ENCODE measurements at regions not wholly inside any gene's neighbourhood (a gene's known extent, or its start where the extent isn't known, plus 50 kb on each side); places are given as distances from the start of the nearest gene placed in this dataset.

DNA sequence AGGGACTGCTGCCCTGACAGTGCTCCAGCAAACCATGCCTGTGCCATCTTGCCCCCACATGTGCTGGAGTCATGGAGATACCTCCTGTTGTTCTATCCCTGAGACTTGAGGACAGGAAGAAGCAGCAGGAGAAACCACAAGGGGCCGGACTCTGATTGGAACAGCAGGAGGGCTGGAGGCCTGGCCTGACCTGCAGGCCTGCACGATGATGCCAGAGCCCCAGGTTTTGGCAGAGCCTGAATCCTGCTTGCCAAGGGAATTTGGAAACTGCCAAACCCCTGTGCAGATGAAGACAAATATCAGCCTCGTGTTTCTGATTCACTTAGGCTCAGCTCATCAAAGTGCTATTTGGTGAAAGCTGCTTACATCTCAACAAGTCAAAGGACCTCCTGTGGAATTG, 177.6 kb downstream of the MAFB start:
- DNase-seq (ENCODE audit: low read depth) = peak; percentile 93
- in situ Hi-C loops (cut with HindIII; ENCODE audit: low sequenced_read_pairs) = no loop called here
- no peak overlapping the region for H3K4me3 ChIP-seq (ENCODE audit: low read depth, low read length)

DNA sequence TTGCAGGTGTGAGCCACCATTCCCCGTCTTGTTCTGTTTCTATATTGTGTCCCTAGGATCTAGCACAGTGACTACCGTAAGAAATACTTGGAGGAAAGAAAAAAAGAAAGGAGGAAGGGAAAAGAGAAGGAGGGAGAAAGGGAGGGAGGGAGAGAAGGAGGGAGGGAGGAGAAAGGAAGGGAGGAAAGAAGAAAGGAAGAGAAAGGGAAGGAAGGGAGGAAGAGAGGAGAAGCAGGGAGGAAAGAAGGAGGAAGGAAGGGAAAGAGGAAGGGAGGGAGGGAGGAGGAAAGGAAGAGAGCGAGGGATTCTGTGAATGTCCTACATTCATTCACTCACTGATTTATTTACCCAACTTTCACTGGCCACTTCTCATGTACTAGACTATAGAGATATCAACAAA, 178.4 kb downstream of the MAFB start:
- TF ChIP-seq, protein P1, sequence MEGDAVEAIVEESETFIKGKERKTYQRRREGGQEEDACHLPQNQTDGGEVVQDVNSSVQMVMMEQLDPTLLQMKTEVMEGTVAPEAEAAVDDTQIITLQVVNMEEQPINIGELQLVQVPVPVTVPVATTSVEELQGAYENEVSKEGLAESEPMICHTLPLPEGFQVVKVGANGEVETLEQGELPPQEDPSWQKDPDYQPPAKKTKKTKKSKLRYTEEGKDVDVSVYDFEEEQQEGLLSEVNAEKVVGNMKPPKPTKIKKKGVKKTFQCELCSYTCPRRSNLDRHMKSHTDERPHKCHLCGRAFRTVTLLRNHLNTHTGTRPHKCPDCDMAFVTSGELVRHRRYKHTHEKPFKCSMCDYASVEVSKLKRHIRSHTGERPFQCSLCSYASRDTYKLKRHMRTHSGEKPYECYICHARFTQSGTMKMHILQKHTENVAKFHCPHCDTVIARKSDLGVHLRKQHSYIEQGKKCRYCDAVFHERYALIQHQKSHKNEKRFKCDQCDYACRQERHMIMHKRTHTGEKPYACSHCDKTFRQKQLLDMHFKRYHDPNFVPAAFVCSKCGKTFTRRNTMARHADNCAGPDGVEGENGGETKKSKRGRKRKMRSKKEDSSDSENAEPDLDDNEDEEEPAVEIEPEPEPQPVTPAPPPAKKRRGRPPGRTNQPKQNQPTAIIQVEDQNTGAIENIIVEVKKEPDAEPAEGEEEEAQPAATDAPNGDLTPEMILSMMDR (IDR thresholded peaks at IDR 0.05; ENCODE audit: low read depth, low read length, missing control alignments) = no peak
- H3K4me3 ChIP-seq (ENCODE audit: low read depth, low read length) = no peak overlapping the region
- DNase-seq (ENCODE audit: low read depth) = no peak
- in situ Hi-C loops (cut with HindIII; ENCODE audit: low sequenced_read_pairs) = no loop called here

More for the DNA sequence above, 177.6 kb downstream of the MAFB start:
- TF ChIP-seq, protein P1 (IDR thresholded peaks at IDR 0.05; ENCODE audit: low read depth, low read length, missing control alignments) = no peak

DNA sequence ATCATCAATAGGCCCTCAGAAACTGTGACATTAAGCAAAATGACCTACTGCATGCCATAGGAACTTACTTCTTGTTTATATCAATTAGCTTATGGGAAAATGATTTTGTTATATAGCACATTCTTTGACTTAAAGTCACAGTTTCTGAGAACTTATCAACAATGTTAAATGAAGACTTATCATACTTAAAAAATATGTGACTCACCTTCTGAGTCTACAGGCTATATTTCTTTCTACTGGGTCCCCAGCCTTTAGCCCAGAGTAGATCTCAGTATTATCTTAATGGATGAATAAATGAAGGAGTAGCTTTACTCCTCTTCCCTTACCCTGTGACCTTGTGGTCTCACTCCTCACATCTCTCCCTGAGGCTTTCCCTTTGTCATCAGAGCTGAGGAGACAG, 180.2 kb downstream of the MAFB start:
- in situ Hi-C loops (cut with HindIII; ENCODE audit: low sequenced_read_pairs) = no loop called here
- DNase-seq (ENCODE audit: low read depth) = no peak
- TF ChIP-seq, protein P1 (IDR thresholded peaks at IDR 0.05; ENCODE audit: low read depth, low read length, missing control alignments) = no peak
- no peak overlapping the region for H3K4me3 ChIP-seq (ENCODE audit: low read depth, low read length)

DNA sequence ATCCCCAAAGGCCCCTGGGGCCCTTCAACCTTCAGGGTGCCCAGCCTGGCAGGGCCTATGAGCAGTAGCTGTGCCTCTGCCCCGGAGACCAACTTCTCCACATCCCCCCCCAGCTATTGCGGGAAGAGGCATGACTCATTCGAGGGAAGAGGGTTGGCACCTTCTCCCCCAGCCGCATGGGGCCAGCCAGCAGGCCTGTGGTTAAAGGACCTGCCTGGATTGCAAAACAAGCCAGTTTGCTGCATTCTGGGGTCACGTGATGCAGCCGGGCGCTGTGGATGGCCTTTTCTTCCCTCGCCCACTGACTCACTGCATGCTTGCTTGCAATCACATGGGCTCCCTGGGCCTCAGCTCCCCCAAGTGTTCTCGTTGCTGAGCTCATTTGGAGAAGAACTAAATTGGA, 182.5 kb downstream of the MAFB start:
- peak; percentile 98 for DNase-seq (ENCODE audit: low read depth)
- TF ChIP-seq, protein P1 (IDR thresholded peaks at IDR 0.05; ENCODE audit: low read depth, low read length, missing control alignments) = no peak
- in situ Hi-C loops (cut with HindIII; ENCODE audit: low sequenced_read_pairs) = no loop called here

DNA sequence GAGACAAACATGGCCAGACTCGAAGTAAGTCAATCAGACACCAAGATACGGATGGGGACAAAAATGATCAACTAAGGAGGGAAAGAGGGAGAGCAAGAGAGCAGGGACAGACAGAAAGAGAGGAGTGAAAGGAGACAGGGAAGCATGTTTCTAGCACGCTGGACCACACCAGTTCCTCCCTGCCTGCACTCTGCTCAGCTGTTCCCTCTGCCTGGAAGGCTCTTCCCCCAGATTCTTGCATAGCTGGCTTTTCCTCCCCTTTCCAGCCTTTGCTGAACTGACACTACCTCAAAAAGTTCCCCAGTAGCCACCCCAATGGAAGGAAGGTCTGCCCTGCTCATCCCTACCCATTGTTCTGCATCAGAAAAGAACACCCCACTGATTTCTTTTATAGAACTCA, 185.9 kb downstream of the MAFB start:
- H3K4me3 ChIP-seq (ENCODE audit: low read depth, low read length) = no peak overlapping the region
- in situ Hi-C loops (cut with HindIII; ENCODE audit: low sequenced_read_pairs) = no loop called here
- DNase-seq (ENCODE audit: low read depth) = no peak

More for the DNA sequence above, 182.5 kb downstream of the MAFB start:
- H3K4me3 ChIP-seq (ENCODE audit: low read depth, low read length) = no peak overlapping the region

DNA sequence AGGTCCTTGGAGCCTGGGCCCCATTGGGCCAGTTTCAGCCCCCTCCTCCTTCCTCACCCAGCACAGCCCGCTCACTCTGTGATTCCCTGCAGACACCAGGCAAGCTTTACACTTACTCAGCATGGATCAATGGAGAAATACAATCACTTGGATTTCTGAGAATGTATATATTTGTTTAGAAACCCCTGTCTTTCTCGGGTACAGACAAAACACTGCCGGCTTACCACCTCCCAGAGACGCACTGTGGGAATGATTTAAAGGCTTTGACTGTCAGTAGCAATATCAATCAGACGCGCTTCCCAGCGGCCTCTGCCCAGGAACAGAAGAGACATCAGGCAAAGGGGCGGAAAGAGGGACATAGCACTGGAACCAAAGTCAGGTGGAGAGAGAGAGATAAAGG, 186.5 kb downstream of the MAFB start:
- DNase-seq (ENCODE audit: low read depth) = no peak
- no peak overlapping the region for H3K4me3 ChIP-seq (ENCODE audit: low read depth, low read length)
- TF ChIP-seq, protein P1 (IDR thresholded peaks at IDR 0.05; ENCODE audit: low read depth, low read length, missing control alignments) = no peak
- in situ Hi-C loops (cut with HindIII; ENCODE audit: low sequenced_read_pairs) = no loop called here

More for the DNA sequence above, 185.9 kb downstream of the MAFB start:
- TF ChIP-seq, protein P1 (IDR thresholded peaks at IDR 0.05; ENCODE audit: low read depth, low read length, missing control alignments) = no peak

DNA sequence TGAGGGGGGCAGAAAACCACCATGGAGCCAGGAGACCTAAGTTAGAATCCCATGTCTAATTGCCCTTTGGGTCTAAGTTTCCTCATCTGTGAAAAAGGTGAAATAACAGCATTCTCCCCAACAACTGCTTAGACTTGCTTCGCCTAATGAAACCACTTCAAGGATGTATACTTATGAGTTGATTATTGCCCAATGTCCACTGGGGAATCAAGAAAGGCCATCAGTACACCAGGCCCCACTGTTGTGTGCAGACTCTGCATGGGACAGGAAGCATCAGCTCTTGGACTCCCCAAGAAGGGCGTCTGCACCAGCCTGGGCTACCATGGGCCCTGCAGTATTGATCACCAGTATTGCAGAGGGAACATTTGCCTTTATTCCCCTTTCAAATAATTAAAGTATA, 189.6 kb downstream of the MAFB start:
- in situ Hi-C loops (cut with HindIII; ENCODE audit: low sequenced_read_pairs) = no loop called here
- TF ChIP-seq, protein P1 (IDR thresholded peaks at IDR 0.05; ENCODE audit: low read depth, low read length, missing control alignments) = no peak
- no peak overlapping the region for H3K4me3 ChIP-seq (ENCODE audit: low read depth, low read length)
- no peak for DNase-seq (ENCODE audit: low read depth)
